ENCODE measurements at regions not wholly inside any gene's neighbourhood (a gene's known extent, or its start where the extent isn't known, plus 50 kb on each side); places are given as distances from the start of the nearest gene placed in this dataset.
"Not testable (repeated sequence)": the region's sequence is repeated elsewhere in the genome, so short reads cannot be mapped to it uniquely, and the experiment has no call there.

- Histone ChIP-seq H4K20me1 (ENCODE audit: insufficient read depth) (no peaks in the 10 kb centered on the region), H3K4me1 (replicated peaks; ENCODE audit: insufficient read depth) (peaks cover 12% of the 10 kb centered on the region), H3K4me3 (no peak overlapping the region), H3K4me2 (no peak overlapping the region), H2AFZ (no peak overlapping the region), H3K27me3 (ENCODE audit: insufficient read depth, low read depth) (no peaks in the 10 kb centered on the region), H3F3A (ENCODE audit: insufficient read depth, low read depth) (peaks cover 11% of the 10 kb centered on the region), H3K9me2 (ENCODE audit: insufficient read depth) (no peaks in the 10 kb centered on the region), H3K9me3 (ENCODE audit: insufficient read depth, low read depth) (no peaks in the 10 kb centered on the region), H3K79me2 (ENCODE audit: low read depth) (no peaks in the 10 kb centered on the region), H3K36me3 (ENCODE audit: low read depth) (no peaks in the 10 kb centered on the region), H3K27ac (no peak overlapping the region)
- DNase-seq = no peak
- ChIA-PET CTCF (interaction anchor here (0.6 kb wide), 1 partner anchor 150 kb away, joined by 5 read pairs; no protein-coding TSS in a partner anchor), POLR2A (ENCODE audit: unreplicated experiment) (interaction anchor here (0.6 kb wide), 1 partner anchor 37 kb away, joined by 4 read pairs; no protein-coding TSS in a partner anchor)
- TF ChIP-seq EZH2 (IDR thresholded peaks at IDR 0.05; ENCODE audit: low read depth) (no peak), CTCF (conservative IDR thresholded peaks at IDR 0.05) (no peak)
- intact Hi-C loops (cut with micrococcal nuclease; ENCODE audit: unreplicated experiment) = no loop called here
- BruUV-seq (replicated peaks) = no TSS peak
Observed at GRCh38 chr7:152544481-152544927, 108.7 kb upstream of the KMT2C start.

- POLR2A ChIA-PET (ENCODE audit: unreplicated experiment) = interaction anchor here (0.7 kb wide), 1 partner anchor 55 kb away, joined by 9 read pairs; no protein-coding TSS in a partner anchor
- H3F3A ChIP-seq (ENCODE audit: insufficient read depth, low read depth) = peaks cover 11% of the 10 kb centered on the region
- BruUV-seq (replicated peaks) = no TSS peak
- no peaks in the 10 kb centered on the region for H3K9me2 ChIP-seq (ENCODE audit: insufficient read depth)
- intact Hi-C loops (cut with micrococcal nuclease; ENCODE audit: unreplicated experiment) = no loop called here
- no peaks in the 10 kb centered on the region for H3K27me3 ChIP-seq (ENCODE audit: insufficient read depth, low read depth)
- peaks cover 12% of the 10 kb centered on the region for H3K4me1 ChIP-seq (replicated peaks; ENCODE audit: insufficient read depth)
- H3K4me2 ChIP-seq = no peak overlapping the region
- no peak for DNase-seq
- no peak overlapping the region for H3K4me3 ChIP-seq
- CTCF ChIA-PET = no interaction called here
- H3K27ac ChIP-seq = no peak overlapping the region
- H3K36me3 ChIP-seq (ENCODE audit: low read depth) = no peaks in the 10 kb centered on the region
- no peak for TF ChIP-seq EZH2 (IDR thresholded peaks at IDR 0.05; ENCODE audit: low read depth)
- TF ChIP-seq CTCF (conservative IDR thresholded peaks at IDR 0.05) = no peak
- no peaks in the 10 kb centered on the region for H3K79me2 ChIP-seq (ENCODE audit: low read depth)
- no peak overlapping the region for H2AFZ ChIP-seq
- no peaks in the 10 kb centered on the region for H4K20me1 ChIP-seq (ENCODE audit: insufficient read depth)
- H3K9me3 ChIP-seq (ENCODE audit: insufficient read depth, low read depth) = no peaks in the 10 kb centered on the region
Observed at GRCh38 chr7:152543799-152544198, 108.0 kb upstream of the KMT2C start.

GRCh38 chr7:152541892-152542291 lies 106.1 kb upstream of the KMT2C start:
- Histone ChIP-seq H3K4me1 (replicated peaks; ENCODE audit: insufficient read depth) (peaks cover 12% of the 10 kb centered on the region), H3K9me2 (ENCODE audit: insufficient read depth) (no peaks in the 10 kb centered on the region), H3K27ac (no peak overlapping the region), H3K9me3 (ENCODE audit: insufficient read depth, low read depth) (no peaks in the 10 kb centered on the region), H3K27me3 (ENCODE audit: insufficient read depth, low read depth) (no peaks in the 10 kb centered on the region), H2AFZ (no peak overlapping the region), H3K4me3 (no peak overlapping the region), H3K4me2 (no peak overlapping the region), H3F3A (ENCODE audit: insufficient read depth, low read depth) (peaks cover 11% of the 10 kb centered on the region), H4K20me1 (ENCODE audit: insufficient read depth) (no peaks in the 10 kb centered on the region), H3K79me2 (ENCODE audit: low read depth) (no peaks in the 10 kb centered on the region), H3K36me3 (ENCODE audit: low read depth) (no peaks in the 10 kb centered on the region)
- no peak for DNase-seq
- BruUV-seq (replicated peaks) = no TSS peak
- intact Hi-C loops (cut with micrococcal nuclease; ENCODE audit: unreplicated experiment) = no loop called here
- TF ChIP-seq EZH2 (IDR thresholded peaks at IDR 0.05; ENCODE audit: low read depth) = no peak
- no peak for TF ChIP-seq CTCF (conservative IDR thresholded peaks at IDR 0.05)
- CTCF ChIA-PET = no interaction called here
- POLR2A ChIA-PET (ENCODE audit: unreplicated experiment) = no interaction called here

GRCh38 chr7:152539190-152539495 lies 103.3 kb upstream of the KMT2C start:
- BruUV-seq (replicated peaks); H3K9me2 ChIP-seq (ENCODE audit: insufficient read depth); H3K79me2 ChIP-seq (ENCODE audit: low read depth); H3K9me3 ChIP-seq (ENCODE audit: insufficient read depth, low read depth); H2AFZ ChIP-seq; intact Hi-C loops (cut with micrococcal nuclease; ENCODE audit: unreplicated experiment); H3K36me3 ChIP-seq (ENCODE audit: low read depth); H3K4me2 ChIP-seq; H3K4me3 ChIP-seq; CTCF ChIA-PET; DNase-seq; H4K20me1 ChIP-seq (ENCODE audit: insufficient read depth); H3K27ac ChIP-seq; H3K27me3 ChIP-seq (ENCODE audit: insufficient read depth, low read depth): not testable (repeated sequence)
- peaks cover 11% of the 10 kb centered on the region for H3F3A ChIP-seq (ENCODE audit: insufficient read depth, low read depth)
- H3K4me1 ChIP-seq (replicated peaks; ENCODE audit: insufficient read depth) = peaks cover 12% of the 10 kb centered on the region
- POLR2A ChIA-PET (ENCODE audit: unreplicated experiment) = interaction anchor here (0.6 kb wide), 1 partner anchor 984 kb away, joined by 3 read pairs; no protein-coding TSS in a partner anchor

- POLR2A ChIA-PET (ENCODE audit: unreplicated experiment) = interaction anchor here (0.6 kb wide), 1 partner anchor 983 kb away, joined by 3 read pairs; no protein-coding TSS in a partner anchor
- H3K4me3 ChIP-seq; H3K27me3 ChIP-seq (ENCODE audit: insufficient read depth, low read depth); H3K9me3 ChIP-seq (ENCODE audit: insufficient read depth, low read depth); H3K27ac ChIP-seq; H3K9me2 ChIP-seq (ENCODE audit: insufficient read depth); H4K20me1 ChIP-seq (ENCODE audit: insufficient read depth); H2AFZ ChIP-seq; DNase-seq; H3K79me2 ChIP-seq (ENCODE audit: low read depth); BruUV-seq (replicated peaks); H3K36me3 ChIP-seq (ENCODE audit: low read depth); CTCF ChIA-PET; H3K4me2 ChIP-seq; intact Hi-C loops (cut with micrococcal nuclease; ENCODE audit: unreplicated experiment): not testable (repeated sequence)
- H3K4me1 ChIP-seq (replicated peaks; ENCODE audit: insufficient read depth) = peaks cover 12% of the 10 kb centered on the region
- peaks cover 11% of the 10 kb centered on the region for H3F3A ChIP-seq (ENCODE audit: insufficient read depth, low read depth)
Observed at GRCh38 chr7:152538346-152539189, 102.8 kb upstream of the KMT2C start.
